Fibroblast of peridontal ligament (primary cell): ENCODE measurements at regions not wholly inside any gene's neighbourhood (a gene's known extent, or its start where the extent isn't known, plus 50 kb on each side); places are given as distances from the start of the nearest gene placed in this dataset.
"Not testable (repeated sequence)": the region's sequence is repeated elsewhere in the genome, so short reads cannot be mapped to it uniquely, and the experiment has no call there.

Experiments
- DNase-seq: peaks from one replicate; pipeline ENCODE4 v3.0.0-alpha.2; 2010; ENCODE audit errors: extremely low read depth

DNA sequence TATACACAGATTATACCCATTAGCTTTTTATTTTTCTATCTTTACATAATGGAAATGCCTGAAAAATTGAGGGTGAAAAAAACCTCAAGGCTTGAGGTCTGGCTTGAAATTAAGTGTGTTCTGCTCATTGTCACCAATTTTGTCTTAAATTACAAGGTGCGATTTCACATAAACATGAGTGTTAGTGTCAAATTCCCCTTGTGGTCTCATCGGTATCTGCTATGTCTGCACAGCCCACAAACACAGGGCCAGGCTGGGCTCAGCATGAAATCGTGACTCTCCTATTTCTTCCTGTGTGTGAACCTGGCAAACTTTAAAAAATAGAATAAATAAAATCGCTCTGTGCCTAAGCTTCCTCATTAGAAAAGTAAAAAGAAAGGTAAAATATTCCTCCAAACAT lies 109.1 kb downstream of the CRLF2 start:
- DNase-seq, result no peak

DNA sequence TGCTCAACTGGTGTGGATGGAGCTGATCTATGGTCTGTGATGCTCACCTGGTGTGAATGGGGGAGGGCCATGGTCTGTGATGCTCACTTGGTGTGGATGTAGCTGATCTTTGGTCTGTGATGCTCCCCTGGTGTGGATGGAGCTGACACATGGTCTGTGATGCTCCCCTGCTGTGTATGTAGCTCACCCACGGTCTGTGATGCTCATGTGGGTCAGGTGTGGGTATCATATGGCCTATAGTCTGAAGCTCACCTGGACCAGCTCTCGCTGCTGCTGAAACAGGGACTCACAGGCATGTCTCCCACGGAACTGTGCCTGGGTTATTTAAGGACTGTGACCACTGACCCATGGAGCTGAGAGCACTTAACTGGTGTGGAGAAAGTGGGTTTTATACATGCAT lies 109.7 kb downstream of the CRLF2 start:
- no peak for DNase-seq

DNA sequence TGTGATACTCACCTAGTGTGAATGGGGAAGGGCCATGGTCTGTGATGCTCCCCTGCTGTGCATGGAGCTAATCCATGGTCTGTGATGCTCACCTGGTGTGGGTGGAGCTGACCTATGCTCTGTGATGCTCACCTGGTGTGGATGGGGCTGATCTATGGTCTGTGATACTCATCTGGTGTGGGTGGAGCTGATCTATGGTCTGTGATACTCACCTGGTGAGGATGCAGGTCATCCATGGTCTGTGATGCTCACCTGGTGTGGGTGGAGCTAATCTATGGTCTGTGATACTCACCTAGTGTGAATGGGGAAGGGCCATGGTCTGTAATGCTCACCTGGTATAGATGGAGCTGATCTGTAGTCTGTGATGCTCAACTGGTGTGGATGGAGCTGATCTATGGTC lies 110.2 kb downstream of the CRLF2 start:
- not testable (repeated sequence) for DNase-seq

DNA sequence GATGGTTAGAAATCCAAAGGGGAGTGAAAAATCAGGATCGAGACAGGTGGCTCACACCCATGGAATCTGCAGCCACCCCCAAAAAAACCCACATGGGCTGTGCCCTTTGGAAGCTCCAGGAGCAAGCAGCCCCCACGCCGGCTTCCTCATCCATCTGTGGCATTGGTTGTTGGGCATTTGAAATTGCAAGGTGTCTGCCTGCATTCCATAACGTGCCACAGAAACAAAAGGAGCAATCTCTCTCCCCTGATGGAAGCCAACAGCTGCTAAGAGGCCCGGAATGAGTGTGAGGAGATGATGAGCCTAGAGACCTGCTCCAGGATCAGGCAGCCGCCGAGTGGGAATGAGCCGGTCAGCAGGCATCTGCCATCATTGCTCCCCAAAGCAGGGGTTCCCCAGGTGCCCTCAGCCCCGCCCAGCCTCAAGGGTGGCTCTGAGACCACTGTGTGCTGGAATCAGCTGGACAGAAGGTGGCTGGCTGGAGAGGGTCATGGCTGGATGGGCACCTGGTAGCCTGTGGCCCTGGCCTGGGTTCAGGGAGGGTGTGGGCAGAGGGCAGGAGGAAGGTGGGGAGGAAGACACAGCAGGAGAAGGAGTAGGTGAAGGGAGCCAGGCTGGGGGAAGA lies 113.2 kb downstream of the CRLF2 start:
- no peak for DNase-seq

DNA sequence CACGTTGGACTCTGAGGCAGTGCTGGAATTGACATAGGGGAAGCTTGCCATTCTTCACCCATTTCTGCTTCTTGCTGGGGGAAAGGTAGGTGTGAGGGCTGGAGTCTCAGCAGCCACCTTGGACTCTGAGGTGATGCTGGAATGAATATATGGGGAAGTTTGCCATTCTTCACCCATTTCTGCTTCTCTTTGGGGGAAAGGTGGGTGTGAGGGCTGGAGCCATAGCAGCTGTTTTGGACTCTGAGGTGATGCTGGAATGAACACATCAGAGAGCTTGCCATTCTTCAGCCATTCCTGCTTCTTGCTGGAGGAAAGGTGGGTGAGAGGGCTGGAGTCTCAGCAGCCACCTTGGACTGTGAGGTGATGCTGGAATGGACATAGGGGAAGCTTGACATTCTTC lies 115.1 kb downstream of the CRLF2 start:
- no peak for DNase-seq

DNA sequence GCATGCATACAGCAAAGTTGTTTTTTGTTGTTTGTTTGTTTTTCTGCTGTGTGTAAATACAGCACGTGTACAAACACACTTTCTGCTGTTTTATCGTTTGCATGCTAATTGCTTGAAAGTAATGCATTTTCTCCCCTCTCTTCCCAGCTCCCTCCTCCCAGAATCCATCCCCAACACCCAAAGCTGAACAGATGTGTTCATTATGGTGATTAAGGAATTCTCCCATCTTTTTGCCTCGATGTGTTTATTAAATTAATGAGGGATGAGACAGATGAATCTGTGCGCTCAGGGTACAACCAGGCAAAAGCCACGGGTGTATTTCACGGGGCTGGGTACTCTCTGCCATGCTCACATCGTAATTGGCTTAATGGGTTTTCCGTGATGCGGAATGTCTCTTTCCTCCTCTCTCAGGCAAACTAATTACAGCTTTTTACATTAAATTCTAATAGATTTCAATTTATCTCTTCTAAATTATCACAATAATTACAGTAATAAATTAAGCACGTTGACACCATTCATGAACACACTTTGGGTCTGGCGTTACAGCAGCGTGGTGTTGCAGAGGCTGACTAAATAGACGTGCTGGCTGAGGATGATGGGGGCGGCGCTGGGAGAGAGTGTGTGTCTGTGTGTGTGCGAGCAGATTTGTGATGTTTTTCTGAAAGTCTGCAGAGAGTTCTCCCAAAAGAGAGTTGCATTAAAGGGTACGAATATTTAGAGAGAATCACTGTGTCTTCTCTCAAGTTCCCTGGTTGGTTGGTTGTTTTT lies 117.7 kb downstream of the CRLF2 start:
- DNase-seq, result no peak

DNA sequence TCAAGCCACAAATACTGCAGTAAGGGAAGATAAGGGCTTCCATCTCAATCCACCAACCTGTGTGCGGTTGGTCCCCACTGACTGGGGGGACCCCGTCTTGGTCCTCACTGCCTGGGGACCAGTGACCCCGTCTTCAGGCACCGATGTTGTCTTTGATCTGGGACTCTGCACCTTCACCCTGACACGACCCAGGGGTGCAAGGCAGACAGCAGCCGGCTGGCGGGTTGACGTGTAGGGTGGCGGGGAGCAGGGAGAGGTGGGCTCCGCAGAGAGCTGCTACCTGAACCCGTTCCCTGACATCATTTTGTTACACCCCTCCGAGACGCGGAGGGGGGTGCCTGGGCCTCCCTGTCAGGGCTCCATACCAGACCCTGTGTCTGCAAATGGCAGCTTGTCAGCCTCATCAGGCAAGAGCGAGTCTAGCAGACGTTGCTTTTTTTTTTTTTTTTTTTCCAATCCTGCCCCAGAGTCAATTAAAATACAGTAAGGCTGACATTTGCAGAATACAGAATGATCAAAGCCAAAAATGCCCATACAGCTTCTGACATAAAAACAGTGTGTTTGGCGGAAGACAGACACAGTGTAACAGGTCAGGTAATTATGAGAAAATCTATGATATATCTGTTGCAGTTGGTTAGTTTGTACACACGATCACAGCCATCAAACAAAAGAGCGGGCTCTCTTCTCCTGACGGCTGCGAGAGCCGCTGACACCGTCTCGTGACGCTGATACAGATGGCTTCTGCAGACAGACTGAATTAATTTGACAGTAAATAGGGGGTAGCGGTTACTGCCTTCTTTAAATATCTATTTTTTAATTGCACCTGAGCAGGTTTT lies 118.6 kb downstream of the CRLF2 start:
- no peak for DNase-seq

DNA sequence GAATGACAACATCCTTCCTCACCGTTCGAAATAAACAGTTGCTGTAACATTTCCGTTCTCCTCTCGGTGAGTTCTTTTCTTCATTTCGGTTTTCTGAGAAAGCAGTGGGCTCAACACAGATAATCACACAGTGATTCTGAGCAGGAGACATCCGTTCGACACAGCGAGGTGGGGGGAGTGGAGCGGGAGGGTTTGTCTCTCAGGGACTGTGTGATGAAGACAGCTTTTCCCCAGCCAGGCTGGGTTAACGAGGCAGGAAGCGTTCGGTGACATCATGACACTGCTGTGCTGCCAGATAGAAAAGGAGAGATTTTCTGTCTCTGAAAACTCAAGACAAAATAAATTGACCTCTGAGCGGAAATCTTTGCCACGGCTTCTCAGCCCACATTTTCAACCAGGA lies 119.3 kb downstream of the CRLF2 start:
- no peak for DNase-seq

DNA sequence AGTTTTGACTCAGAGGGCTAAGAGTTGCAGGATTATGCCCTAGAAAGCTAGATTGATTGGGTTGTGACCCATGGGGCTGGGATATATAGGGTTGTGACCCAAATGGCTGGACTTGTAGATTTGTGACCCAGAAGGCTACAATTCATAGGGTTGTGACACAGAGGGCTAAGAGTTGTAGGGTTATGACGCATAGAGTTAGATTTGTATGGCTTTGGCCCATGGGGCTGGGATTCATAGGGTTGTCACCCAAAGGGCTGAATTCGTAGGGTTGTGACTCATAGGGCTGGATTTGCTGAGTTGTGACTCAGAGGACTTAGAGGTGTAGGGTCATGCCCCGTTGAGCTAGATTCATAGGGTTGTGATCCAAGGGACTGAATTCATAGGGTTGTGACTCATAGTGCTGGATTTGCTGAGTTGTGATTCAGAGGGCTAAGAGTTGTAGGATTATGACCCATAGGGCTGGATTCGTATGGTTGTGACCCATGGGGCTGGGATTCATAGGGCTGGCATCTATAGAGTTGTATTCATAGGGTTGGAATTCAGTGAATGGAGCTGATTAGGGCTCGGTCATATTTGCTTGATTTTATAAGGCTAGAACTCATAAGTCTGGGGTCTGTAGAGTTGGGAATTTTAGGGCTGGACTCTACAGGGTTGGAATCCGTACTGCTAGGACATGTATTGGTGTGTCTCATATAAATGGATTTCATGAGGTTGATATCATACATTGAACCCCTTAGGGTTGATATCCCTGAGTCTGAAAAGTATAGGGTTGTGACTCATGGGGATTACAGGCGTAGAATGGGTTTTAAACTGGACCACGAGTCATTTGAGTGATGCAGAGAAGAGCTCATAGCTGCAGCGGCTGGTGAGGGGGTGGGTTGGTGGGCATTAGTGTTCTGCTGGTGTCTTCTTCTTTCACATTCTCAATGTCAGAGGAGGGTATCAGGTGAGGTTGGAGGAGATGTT lies 125.7 kb downstream of the CRLF2 start:
- DNase-seq, result no peak

DNA sequence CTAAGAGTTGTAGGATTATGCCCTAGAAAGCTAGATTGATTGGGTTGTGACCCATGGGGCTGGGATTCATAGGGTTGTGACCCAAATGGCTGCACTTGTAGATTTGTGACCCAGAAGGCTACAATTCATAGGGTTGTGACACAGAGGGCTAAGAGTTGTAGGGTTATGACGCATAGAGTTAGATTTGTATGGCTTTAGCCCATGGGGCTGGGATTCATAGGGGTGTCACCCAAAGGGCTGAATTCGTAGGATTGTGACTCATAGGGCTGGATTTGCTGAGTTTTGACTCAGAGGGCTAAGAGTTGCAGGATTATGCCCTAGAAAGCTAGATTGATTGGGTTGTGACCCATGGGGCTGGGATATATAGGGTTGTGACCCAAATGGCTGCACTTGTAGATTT lies 126.6 kb downstream of the CRLF2 start:
- not testable (repeated sequence) for DNase-seq

DNA sequence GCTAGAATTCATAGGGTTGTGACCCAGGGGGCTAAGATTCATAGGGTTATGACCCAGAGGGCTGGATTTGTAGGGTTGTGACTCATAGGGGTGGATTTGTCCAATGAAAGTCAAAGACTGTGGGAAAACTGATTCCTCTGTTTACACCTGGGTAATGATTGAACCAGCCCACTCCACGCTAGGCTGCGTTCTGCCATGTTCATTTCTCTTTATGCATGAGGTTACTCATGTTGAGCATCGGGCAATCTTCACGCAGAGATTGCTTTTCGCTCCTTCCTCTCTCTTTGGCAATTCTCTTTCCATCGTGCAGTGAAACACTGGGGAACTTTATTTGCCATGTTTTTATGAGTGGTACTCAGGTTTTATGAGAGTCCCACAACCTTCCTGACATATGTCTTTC lies 127.8 kb downstream of the CRLF2 start:
- no peak for DNase-seq

DNA sequence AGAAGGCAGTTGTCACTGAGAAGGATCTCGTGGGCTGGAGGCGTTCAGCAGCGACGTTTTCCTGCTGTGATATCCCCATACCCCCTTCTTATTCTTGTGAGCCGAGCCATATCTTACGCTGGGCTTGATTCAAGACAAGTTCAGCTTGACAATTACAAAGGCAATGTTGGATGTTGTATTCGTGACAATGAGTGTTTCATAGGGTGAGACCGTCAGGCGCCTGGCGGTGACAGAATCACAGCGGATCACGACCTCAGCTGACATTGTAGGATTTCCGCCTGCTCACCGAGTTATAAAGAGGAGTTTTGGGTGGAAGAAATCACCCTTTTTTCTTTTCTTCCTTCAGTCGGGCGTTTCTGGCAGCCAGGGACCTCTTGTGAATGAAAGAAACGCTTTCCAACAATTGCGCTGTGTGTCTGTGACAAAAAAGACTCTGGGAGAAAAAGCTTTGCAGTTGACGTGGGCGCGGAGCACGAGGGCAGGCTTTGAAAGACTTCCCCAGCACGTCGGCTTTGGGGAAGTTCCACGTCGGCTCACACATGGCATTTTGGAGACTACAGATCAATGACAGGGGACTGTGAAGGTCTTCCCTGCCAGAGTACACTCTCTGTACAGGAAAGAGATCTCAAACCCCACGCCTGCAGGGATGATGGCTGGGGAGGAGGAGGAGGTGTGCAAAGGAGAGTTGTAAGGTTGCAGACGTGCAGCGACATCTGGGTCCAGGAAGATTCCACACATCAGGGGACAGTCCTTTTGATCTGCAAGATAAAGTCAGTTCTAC lies 135.4 kb downstream of the CRLF2 start:
- no peak for DNase-seq

DNA sequence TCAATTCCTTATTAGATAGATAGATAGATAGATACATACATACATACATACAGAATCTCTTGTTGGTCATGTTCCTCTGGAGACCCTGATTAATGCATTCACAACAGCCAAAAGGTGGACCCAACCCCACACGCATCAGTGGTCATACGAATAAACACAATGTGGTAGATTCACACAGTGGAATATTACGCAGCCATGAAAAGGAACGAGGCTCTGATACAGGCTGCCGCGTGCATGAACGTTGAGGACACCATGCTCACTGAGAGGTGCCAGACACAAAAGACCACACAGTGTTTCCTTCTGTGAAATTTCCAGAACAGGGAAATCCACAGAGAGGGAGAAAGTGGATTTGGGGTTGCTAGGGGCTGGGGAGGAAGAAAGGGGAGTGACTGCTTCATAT lies 136.7 kb downstream of the CRLF2 start:
- no peak for DNase-seq

DNA sequence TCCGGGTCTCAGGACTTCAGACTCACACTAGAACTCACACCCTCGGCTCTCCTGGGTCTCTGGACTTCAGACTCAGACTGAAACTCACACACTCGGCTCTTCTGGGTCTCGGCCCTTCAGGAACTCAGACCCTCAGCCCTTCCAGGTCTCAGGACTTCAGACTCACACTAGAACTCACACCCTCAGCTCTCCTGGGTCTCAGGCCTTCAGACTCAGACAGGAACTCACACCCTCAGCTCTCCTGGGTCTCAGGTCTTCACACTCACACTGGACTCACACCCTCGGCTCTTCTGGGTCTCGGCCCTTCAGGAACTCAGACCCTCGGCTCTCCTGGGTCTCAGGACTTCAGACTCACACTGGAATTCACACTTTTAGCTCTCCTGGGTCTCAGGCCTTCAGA lies 137.3 kb downstream of the CRLF2 start:
- no peak for DNase-seq

DNA sequence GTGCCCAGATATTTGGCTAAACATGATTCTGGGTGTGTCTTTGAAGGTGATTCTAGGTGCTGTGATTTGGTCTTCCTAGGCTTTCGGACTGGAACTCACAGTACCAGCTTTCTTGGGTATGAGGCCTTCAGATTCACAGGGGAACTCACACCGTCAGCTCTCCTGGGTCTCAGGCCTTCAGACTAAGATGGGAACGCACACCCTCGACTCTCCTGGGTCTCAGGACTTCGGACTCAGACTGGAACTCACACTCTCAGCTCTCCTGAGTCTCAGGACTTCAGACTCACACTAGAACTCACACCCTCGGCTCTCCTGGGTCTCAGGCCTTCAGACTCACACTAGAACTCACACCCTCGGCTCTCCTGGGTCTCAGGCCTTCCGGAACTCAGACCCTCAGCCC lies 137.7 kb downstream of the CRLF2 start:
- DNase-seq, result no peak

DNA sequence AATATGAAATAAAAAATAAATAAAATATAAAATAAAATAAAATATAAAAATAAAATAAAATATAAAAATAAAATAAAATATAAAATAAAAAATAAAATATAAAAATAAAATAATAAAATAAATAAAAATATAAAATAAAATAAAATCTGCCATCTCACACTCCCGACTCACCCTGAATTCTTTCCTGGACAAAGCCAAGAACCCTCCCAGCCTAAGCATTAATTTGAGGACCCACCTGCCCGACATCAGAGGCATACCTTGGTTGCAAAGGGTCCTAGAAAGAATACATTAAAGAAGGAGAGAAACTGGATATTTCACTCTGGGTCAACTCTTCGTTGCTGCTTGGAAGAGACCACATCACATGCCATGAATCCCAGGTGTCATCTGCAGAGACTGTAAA lies 138.3 kb downstream of the CRLF2 start:
- DNase-seq, result no peak

DNA sequence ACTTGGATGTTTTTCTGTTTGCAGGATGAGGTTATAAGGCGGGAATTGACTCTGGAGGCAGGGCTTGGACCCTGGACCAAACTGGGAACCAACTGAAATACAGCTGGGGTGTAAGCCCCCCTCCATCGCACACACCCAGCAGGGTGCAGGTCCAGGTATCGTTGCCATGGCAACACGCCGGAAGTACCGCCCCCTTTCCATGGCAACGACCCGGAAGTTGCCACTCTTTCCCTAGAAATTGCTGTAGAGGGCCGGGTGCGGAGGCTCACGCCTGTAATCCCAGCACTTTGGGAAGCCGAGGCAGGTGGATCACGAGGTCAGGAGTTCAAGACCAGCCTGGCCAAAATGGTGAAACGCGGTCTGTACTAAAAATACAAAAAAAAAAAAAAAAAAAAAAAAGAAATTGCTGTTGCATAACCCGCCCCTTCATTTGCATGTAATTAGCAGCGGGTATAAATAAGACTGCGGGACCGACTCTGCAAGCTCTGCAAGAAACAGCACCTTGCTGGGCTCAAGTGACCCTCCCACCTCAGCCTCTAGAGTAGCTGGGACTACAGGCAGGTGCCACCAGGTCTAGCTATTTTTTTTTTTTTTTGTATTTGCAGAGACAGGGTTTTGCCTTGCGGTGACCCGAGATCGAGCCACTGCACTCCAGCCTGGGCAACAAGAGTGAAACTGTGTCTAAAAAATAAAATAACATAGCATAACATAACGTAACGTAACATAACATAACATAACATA lies 139.6 kb downstream of the CRLF2 start:
- DNase-seq, result no peak

DNA sequence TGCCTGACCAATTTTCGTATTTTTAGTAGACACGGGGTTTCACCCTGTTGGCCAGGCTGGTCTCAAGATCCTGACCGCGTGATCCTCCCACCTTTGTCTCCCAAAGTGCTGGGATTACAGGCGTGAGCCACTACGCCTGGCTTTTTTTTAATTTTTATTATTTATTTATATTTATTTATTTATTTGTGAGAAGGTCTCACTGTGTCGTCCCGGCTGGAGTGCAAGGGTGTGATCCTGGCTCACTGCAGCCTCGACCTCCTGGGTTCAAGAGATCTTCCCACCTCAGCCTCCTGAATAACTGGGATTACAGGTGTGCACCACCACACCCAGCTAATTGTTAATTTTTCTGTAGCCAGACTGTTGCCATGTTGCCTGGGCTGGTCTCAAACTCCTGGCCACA lies 141.1 kb downstream of the CRLF2 start:
- DNase-seq, result no peak

DNA sequence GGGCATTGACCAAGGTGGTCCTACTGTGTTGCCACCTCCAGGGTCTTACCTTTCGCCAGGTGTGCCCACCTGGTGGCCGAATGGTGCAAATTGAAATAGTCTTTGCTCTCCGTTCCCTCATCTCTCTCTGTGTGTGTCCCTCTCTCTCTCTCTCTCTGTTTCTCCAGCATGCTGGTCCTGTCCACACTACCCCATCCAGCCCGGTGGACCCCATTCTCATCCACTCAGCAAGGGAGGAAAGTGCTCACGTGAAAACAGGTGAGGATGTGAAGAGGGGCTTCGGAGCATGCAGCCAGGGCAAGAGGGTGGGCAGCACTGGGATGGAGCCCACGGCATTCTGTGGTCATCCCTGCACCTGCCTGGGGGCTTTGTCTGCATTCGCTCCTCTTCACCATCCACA lies 150.1 kb downstream of the CRLF2 start:
- DNase-seq, result no peak

DNA sequence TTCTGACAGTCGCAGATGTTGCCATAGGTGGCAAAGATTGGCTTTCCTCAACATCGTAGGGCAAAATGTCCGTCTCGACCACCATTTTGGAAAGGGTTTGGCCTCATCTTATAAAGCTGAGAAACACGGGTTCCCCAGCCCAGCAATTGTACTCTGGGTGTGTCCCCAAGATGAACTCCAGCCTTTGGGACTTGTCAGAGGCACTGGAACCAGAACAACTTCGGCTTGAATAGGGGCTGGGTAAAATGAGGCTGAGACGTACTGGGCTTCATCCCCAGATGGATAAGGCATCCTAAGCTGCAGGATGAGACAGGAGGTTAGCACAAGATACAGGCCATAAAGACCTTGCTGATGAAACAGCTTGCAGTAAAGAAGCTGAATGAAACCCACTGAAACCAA lies 151.9 kb downstream of the CRLF2 start:
- no peak for DNase-seq
